Activated CD8-positive, alpha-beta T cell treated with anti-CD3 and anti-CD28 coated beads for 36 hours (primary cell): ENCODE measurements at regions not wholly inside any gene's neighbourhood (a gene's known extent, or its start where the extent isn't known, plus 50 kb on each side); places are given as distances from the start of the nearest gene placed in this dataset.

Source experiments
- ATAC-seq: fragments of 200-7000 bp; cut with Tn5 transposase; one replicate; pipeline ENCODE4 v1.10.0; 2021; ENCODE audit warnings: mild to moderate bottlenecking, moderate library complexity
- CTCF ChIA-PET: fragments of 350-600 bp; sonication (Branson Sonifier 250); formaldehyde crosslinking; loops from one replicate; lab custom pipeline; 2021; ENCODE audit warnings: antibody characterized with exemption; lab: Charles Lee
- POLR2A ChIA-PET: fragments of 350-600 bp; sonication (Branson Sonifier 250); formaldehyde crosslinking; loops from one replicate; lab custom pipeline; 2021; ENCODE audit warnings: antibody characterized with exemption; lab: Charles Lee
- DNase-seq: peaks from one replicate; pipeline ENCODE4 v3.0.0-alpha.2; 2020
- H3K27ac Mint-ChIP-seq: one replicate; pipeline ENCODE4 v1.8.0; 2021; ENCODE audit warnings: mild to moderate bottlenecking, mixed read lengths
- H3K27me3 Mint-ChIP-seq: one replicate; pipeline ENCODE4 v1.8.0; 2021; ENCODE audit warnings: mixed read lengths
- H3K36me3 Mint-ChIP-seq: one replicate; pipeline ENCODE4 v1.8.0; 2021; ENCODE audit warnings: low read depth, mixed read lengths
- H3K4me1 Mint-ChIP-seq: one replicate; pipeline ENCODE4 v1.8.0; 2021; ENCODE audit warnings: low read depth, mixed read lengths
- H3K4me3 Mint-ChIP-seq: one replicate; pipeline ENCODE4 v1.8.0; 2021; ENCODE audit warnings: mild to moderate bottlenecking, moderate library complexity, mixed read lengths
- H3K9me3 Mint-ChIP-seq: one replicate; pipeline ENCODE4 v1.8.0; 2021; ENCODE audit warnings: mixed read lengths
- intact Hi-C: fragments of 100-400 bp; cut with micrococcal nuclease; formaldehyde crosslinking; loops from one replicate; pipeline ENCODE4 v1.10.0; 2022
- TF ChIP-seq, protein P1 (sequence below): fragments of 200-600 bp; IDR thresholded peaks from one replicate; pipeline ENCODE4 v1.8.0; 2022; ENCODE audit warnings: antibody characterized with exemption, mild to moderate bottlenecking

DNA sequence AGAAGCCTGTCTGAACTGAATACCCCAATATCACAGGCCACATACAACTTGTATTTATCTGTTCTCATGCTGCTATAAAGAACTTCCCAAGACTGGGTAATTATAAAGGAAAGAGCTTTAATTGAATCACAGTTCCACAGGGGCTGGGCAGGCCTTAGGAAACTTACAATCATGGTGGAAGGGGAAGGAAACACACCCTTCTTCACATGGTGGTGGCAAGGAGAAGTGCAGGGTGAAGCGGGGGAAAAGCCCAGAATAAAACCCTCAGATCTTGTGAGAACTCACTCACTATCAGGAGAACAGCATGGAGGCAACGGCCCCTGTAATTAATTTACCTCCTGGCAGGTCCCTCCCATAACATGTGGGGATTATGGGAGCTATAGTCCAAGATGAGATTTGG is 50.3 kb upstream of the FNDC1 start:
- Mint-ChIP-seq H3K36me3 (no peaks in the 10 kb centered on the region), H3K27ac (no peak overlapping the region), H3K4me1 (no peaks in the 10 kb centered on the region), H3K4me3 (no peak overlapping the region), H3K9me3 (no peaks in the 10 kb centered on the region), H3K27me3 (no peaks in the 10 kb centered on the region)
- DNase-seq: no peak
- POLR2A ChIA-PET: interaction anchor here (0.8 kb wide), 1 partner anchor 78 kb away, joined by 4 read pairs; no protein-coding TSS in a partner anchor
- intact Hi-C loops: no loop called here
- TF ChIP-seq, protein P1, sequence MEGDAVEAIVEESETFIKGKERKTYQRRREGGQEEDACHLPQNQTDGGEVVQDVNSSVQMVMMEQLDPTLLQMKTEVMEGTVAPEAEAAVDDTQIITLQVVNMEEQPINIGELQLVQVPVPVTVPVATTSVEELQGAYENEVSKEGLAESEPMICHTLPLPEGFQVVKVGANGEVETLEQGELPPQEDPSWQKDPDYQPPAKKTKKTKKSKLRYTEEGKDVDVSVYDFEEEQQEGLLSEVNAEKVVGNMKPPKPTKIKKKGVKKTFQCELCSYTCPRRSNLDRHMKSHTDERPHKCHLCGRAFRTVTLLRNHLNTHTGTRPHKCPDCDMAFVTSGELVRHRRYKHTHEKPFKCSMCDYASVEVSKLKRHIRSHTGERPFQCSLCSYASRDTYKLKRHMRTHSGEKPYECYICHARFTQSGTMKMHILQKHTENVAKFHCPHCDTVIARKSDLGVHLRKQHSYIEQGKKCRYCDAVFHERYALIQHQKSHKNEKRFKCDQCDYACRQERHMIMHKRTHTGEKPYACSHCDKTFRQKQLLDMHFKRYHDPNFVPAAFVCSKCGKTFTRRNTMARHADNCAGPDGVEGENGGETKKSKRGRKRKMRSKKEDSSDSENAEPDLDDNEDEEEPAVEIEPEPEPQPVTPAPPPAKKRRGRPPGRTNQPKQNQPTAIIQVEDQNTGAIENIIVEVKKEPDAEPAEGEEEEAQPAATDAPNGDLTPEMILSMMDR: peak; percentile 18
- peak; percentile 51 for ATAC-seq
- CTCF ChIA-PET: interaction anchor here (0.7 to 6.2 kb wide), 7 partner anchors 9 to 110 kb away, joined by 3 to 70 read pairs (median 5); no protein-coding TSS in a partner anchor

DNA sequence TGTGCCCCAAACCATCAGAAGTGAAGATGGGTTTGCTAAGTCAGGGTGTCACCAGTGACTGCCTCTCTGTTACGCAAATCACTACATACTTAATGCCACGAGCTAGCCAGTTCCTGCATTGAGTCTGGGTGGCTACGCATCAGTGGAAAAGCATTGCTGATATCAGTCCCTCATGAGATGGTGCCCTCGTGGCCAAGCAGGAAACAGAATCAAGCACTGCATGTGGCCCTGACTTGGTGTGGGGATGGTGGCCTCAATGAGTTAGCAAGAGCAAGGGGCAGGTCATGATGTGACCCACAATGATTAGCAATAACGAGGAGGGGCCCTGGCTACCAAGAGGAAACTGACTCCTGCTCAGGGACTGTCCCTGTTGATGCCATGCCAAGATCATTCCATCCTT is 51.6 kb upstream of the FNDC1 start:
- Mint-ChIP-seq H3K27me3 (no peaks in the 10 kb centered on the region), H3K4me1 (no peaks in the 10 kb centered on the region), H3K4me3 (no peak overlapping the region), H3K9me3 (no peaks in the 10 kb centered on the region), H3K36me3 (no peaks in the 10 kb centered on the region), H3K27ac (no peak overlapping the region)
- ChIA-PET CTCF (interaction anchor here (3.1 to 3.6 kb wide), 2 partner anchors 10 to 17 kb away, joined by 10 to 32 read pairs; no protein-coding TSS in a partner anchor), POLR2A (no interaction called here)
- intact Hi-C loops: no loop called here
- DNase-seq: no peak
- TF ChIP-seq, protein P1: no peak
- ATAC-seq: no peak

- Mint-ChIP-seq H3K27ac (no peak overlapping the region), H3K27me3 (no peaks in the 10 kb centered on the region), H3K4me3 (no peak overlapping the region), H3K36me3 (no peaks in the 10 kb centered on the region), H3K4me1 (no peaks in the 10 kb centered on the region), H3K9me3 (no peaks in the 10 kb centered on the region)
- ChIA-PET POLR2A (no interaction called here), CTCF (interaction anchor here (3.1 to 3.6 kb wide), 2 partner anchors 9 to 17 kb away, joined by 10 to 32 read pairs; no protein-coding TSS in a partner anchor)
- no peak for DNase-seq
- TF ChIP-seq, protein P1: no peak
- ATAC-seq: no peak
- intact Hi-C loops: no loop called here
These were observed 52.2 kb upstream of the FNDC1 start for GRCh38 chr6:159117046-159117445.

GRCh38 chr6:159116343-159116742 is 52.9 kb upstream of the FNDC1 start:
- no peak for ATAC-seq
- no peaks in the 10 kb centered on the region for H3K9me3 Mint-ChIP-seq
- ChIA-PET POLR2A (no interaction called here), CTCF (interaction anchor here (1.0 to 3.6 kb wide), 3 partner anchors 9 to 35 kb away, joined by 5 to 32 read pairs (median 5); no protein-coding TSS in a partner anchor)
- no peak overlapping the region for H3K27ac Mint-ChIP-seq
- TF ChIP-seq, protein P1: no peak
- DNase-seq: no peak
- H3K36me3 Mint-ChIP-seq: no peaks in the 10 kb centered on the region
- H3K27me3 Mint-ChIP-seq: no peaks in the 10 kb centered on the region
- no peaks in the 10 kb centered on the region for H3K4me1 Mint-ChIP-seq
- intact Hi-C loops: no loop called here
- no peak overlapping the region for H3K4me3 Mint-ChIP-seq

GRCh38 chr6:159114569-159114968 is 54.6 kb upstream of the FNDC1 start:
- peaks cover 13% of the 10 kb centered on the region for H3K4me1 Mint-ChIP-seq
- no peak overlapping the region for H3K4me3 Mint-ChIP-seq
- CTCF ChIA-PET: interaction anchor here (1.5 to 18.2 kb wide), 3 partner anchors 10 to 103 kb away, joined by 7 to 506 read pairs (median 32); no protein-coding TSS in a partner anchor
- intact Hi-C loops: no loop called here
- ATAC-seq (no peak), DNase-seq (no peak)
- POLR2A ChIA-PET: no interaction called here
- TF ChIP-seq, protein P1: no peak
- no peaks in the 10 kb centered on the region for H3K9me3 Mint-ChIP-seq
- H3K36me3 Mint-ChIP-seq: no peaks in the 10 kb centered on the region
- H3K27me3 Mint-ChIP-seq: no peaks in the 10 kb centered on the region
- no peak overlapping the region for H3K27ac Mint-ChIP-seq
